PC-9 (cell line): ENCODE measurements at regions not wholly inside any gene's neighbourhood (a gene's known extent, or its start where the extent isn't known, plus 50 kb on each side); places are given as distances from the start of the nearest gene placed in this dataset.

Experiments
- CTCF ChIP-seq: fragments of 200-600 bp; sonication (generic); conservative IDR thresholded peaks from 2 replicates; pipeline ENCODE4 v1.6.1; 2017; ENCODE audit warnings: mixed run types, antibody characterized with exemption, mild to moderate bottlenecking, moderate library complexity
- EZH2 ChIP-seq: fragments of 200-600 bp; sonication (generic); IDR thresholded peaks from 2 replicates; pipeline ENCODE4 v1.8.0; 2017; ENCODE audit warnings: antibody characterized with exemption, low read depth

- TF ChIP-seq CTCF, result no peak
- no peak for TF ChIP-seq EZH2
Observed at GRCh38 chr15:47975427-47975826, 145.4 kb upstream of the SLC24A5 start.
